Trophoblast cell (in vitro differentiated cells and primary cell): ENCODE measurements at regions not wholly inside any gene's neighbourhood (a gene's known extent, or its start where the extent isn't known, plus 50 kb on each side); places are given as distances from the start of the nearest gene placed in this dataset.

ENCODE experiments used
- DNase-seq, 2 donors: peaks; one replicate each; pipeline ENCODE4 v3.0.0-alpha.2; 2016
- H2AFZ ChIP-seq: 2 replicates; pipeline ENCODE4 v1.6.1; 2013; ENCODE audit warnings: low read length, moderate library complexity, mild to moderate bottlenecking; ENCODE audit not compliant: insufficient read depth, poor library complexity
- H2AK5ac ChIP-seq: 2 replicates; pipeline ENCODE4 v1.6.1; 2013; ENCODE audit warnings: mild to moderate bottlenecking, low read length
- H2BK120ac ChIP-seq: 2 replicates; pipeline ENCODE4 v1.6.1; 2013; ENCODE audit warnings: low read length, mild to moderate bottlenecking, moderate library complexity; ENCODE audit not compliant: insufficient read depth, poor library complexity
- H2BK12ac ChIP-seq: 2 replicates; pipeline ENCODE4 v1.6.1; 2013; ENCODE audit warnings: mild to moderate bottlenecking, low read length, moderate library complexity
- H2BK5ac ChIP-seq: 2 replicates; pipeline ENCODE4 v1.6.1; 2013; ENCODE audit warnings: low read length, low read depth, moderate library complexity, mild to moderate bottlenecking; ENCODE audit not compliant: poor library complexity
- H3K14ac ChIP-seq: 2 replicates; pipeline ENCODE4 v1.6.1; 2013; ENCODE audit warnings: mild to moderate bottlenecking, low read length
- H3K18ac ChIP-seq: 2 replicates; pipeline ENCODE4 v1.6.1; 2013; ENCODE audit warnings: mild to moderate bottlenecking, low read length
- H3K23ac ChIP-seq: 2 replicates; pipeline ENCODE4 v1.6.1; 2013; ENCODE audit warnings: low read length
- H3K27ac ChIP-seq: 2 replicates; pipeline ENCODE4 v1.5.1; 2013; ENCODE audit warnings: low read depth, mild to moderate bottlenecking, inconsistent platforms, low read length, moderate library complexity
- H3K27me3 ChIP-seq: 2 replicates; pipeline ENCODE4 v1.6.1; 2013; ENCODE audit warnings: inconsistent platforms, mild to moderate bottlenecking, low read length, moderate library complexity; ENCODE audit not compliant: insufficient read depth
- H3K36me3 ChIP-seq, 2 experiments: 1 replicate in 1 of 2; 2 replicates in 1 of 2; pipeline ENCODE4 v1.6.1; 2013; ENCODE audit warnings: low read length in 2 of 2, mild to moderate bottlenecking in 2 of 2, moderate library complexity in 1 of 2; ENCODE audit not compliant: insufficient read depth in 2 of 2, control insufficient read depth in 1 of 2
- H3K4ac ChIP-seq: 2 replicates; pipeline ENCODE4 v1.6.1; 2013; ENCODE audit warnings: low read depth, mild to moderate bottlenecking, low read length, moderate library complexity
- H3K4me1 ChIP-seq, 2 experiments: 1 replicate in 1 of 2; 2 replicates in 1 of 2; pipeline ENCODE4 v1.6.1; 2013; ENCODE audit warnings: low read length in 2 of 2, mild to moderate bottlenecking in 2 of 2, moderate library complexity in 1 of 2; ENCODE audit not compliant: insufficient read depth in 2 of 2, control insufficient read depth in 1 of 2
- H3K4me2 ChIP-seq: 2 replicates; pipeline ENCODE4 v1.6.1; 2013; ENCODE audit warnings: inconsistent platforms, mild to moderate bottlenecking, low read length, moderate library complexity
- H3K4me3 ChIP-seq: 2 replicates; pipeline ENCODE4 v1.5.1; 2013; ENCODE audit warnings: mild to moderate bottlenecking, low read depth, low read length, inconsistent platforms
- H3K79me1 ChIP-seq: one replicate; pipeline ENCODE4 v1.6.1; 2013; ENCODE audit warnings: low read length
- H3K79me2 ChIP-seq: 2 replicates; pipeline ENCODE4 v1.6.1; 2013; ENCODE audit warnings: low read length, mild to moderate bottlenecking; ENCODE audit not compliant: control insufficient read depth, insufficient read depth, poor library complexity
- H3K9ac ChIP-seq: 2 replicates; pipeline ENCODE4 v1.6.1; 2013; ENCODE audit warnings: mild to moderate bottlenecking, low read length
- H3K9me3 ChIP-seq: 2 replicates; pipeline ENCODE4 v1.6.1; 2013; ENCODE audit warnings: low read depth, mild to moderate bottlenecking, control low read depth, inconsistent platforms, low read length; ENCODE audit not compliant: insufficient read depth
- H4K12ac ChIP-seq: 2 replicates; pipeline ENCODE4 v1.6.1; 2013; ENCODE audit warnings: low read depth, mild to moderate bottlenecking, low read length, moderate library complexity
- H4K8ac ChIP-seq: 2 replicates; pipeline ENCODE4 v1.6.1; 2013; ENCODE audit warnings: low read depth, mild to moderate bottlenecking, low read length, moderate library complexity
- H4K91ac ChIP-seq: one replicate; pipeline ENCODE4 v1.6.1; 2013; ENCODE audit warnings: low read depth, mild to moderate bottlenecking, low read length, moderate library complexity
- WGBS: extraction: QIAGEN DNeasy Blood & Tissue Kit; methylation state at CpG from one replicate; pipeline ENCODE4 v1.1.7; 2013; ENCODE audit warnings: missing lambda C conversion rate; ENCODE audit not compliant: insufficient read length, insufficient coverage; ENCODE audit errors: extremely low coverage; 5-methylcytosine and 5-hydroxymethylcytosine counted together

DNA sequence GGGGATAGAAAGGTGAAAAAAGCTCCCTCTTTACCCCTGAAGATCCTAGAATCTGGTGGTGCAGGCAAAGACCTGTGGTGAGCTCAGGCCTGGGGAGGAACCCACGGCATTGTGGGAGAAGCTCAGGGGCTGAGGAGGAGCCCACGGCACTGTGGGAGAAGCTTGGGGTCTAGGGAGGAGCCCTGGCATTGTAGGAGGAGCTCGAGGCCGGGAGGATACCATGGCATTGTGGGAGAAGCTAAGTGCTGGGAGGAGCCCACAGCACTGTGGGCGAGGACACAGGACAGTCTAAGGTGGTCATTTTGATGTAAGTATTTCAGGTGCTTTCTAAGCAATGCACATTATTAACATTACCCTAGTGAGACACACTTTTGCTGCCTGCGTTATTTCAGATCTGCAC lies 179.7 kb downstream of the HSD17B3 start:
- no peak overlapping the region for H2BK12ac ChIP-seq
- no peak overlapping the region for H3K9ac ChIP-seq
- H3K79me1 ChIP-seq, result no peaks in the 10 kb centered on the region
- no peak overlapping the region for H4K12ac ChIP-seq
- H3K27me3 ChIP-seq, result no peaks in the 10 kb centered on the region
- no peak overlapping the region for H2AK5ac ChIP-seq
- no peak overlapping the region for H4K91ac ChIP-seq
- H3K4me1 ChIP-seq, result no peaks in the 10 kb centered on the region
- no peak for DNase-seq
- H3K14ac ChIP-seq, result no peak overlapping the region
- H3K4me3 ChIP-seq, result no peak overlapping the region
- no peak overlapping the region for H2BK5ac ChIP-seq
- H3K18ac ChIP-seq, result no peak overlapping the region
- peaks cover 1% of the 10 kb centered on the region for H3K9me3 ChIP-seq
- H2BK120ac ChIP-seq, result no peak overlapping the region
- WGBS, result no CpG with 5 or more reads among the region's 6 CpGs
- no peak overlapping the region for H3K4ac ChIP-seq
- no peaks in the 10 kb centered on the region for H3K79me2 ChIP-seq
- H3K23ac ChIP-seq, result no peak overlapping the region
- no peak overlapping the region for H4K8ac ChIP-seq
- no peaks in the 10 kb centered on the region for H3K36me3 ChIP-seq
- no peak overlapping the region for H3K4me2 ChIP-seq
- no peak overlapping the region for H2AFZ ChIP-seq
- no peak overlapping the region for H3K27ac ChIP-seq

DNA sequence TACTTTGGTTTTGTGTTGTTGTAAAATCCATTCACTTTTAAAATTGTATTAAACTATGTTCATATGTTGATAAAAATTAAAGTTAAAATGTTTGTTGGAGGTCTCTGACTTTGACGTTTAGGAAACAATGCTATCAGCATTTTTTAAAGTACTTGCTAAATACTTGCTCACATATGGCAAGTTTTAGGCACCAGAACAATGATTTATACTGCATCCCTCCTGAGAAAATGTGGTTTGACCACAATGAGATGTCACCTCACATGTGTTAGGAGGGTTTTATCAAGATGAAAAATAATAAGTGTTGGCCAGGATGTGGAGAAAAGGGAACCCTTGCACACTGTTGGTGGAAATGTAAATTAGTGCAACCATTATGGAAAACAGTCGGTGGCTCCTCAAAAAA lies 180.8 kb downstream of the HSD17B3 start:
- no peak overlapping the region for H4K8ac ChIP-seq
- H3K14ac ChIP-seq, result no peak overlapping the region
- no peak overlapping the region for H2BK5ac ChIP-seq
- peaks cover 1% of the 10 kb centered on the region for H3K9me3 ChIP-seq
- H3K23ac ChIP-seq, result no peak overlapping the region
- no peak overlapping the region for H3K18ac ChIP-seq
- no peak for DNase-seq
- no peak overlapping the region for H4K91ac ChIP-seq
- H3K36me3 ChIP-seq, result no peaks in the 10 kb centered on the region
- no peak overlapping the region for H3K4me3 ChIP-seq
- H3K27me3 ChIP-seq, result no peaks in the 10 kb centered on the region
- no peak overlapping the region for H4K12ac ChIP-seq
- no peak overlapping the region for H3K9ac ChIP-seq
- H3K4me1 ChIP-seq, result no peaks in the 10 kb centered on the region
- no peak overlapping the region for H2AFZ ChIP-seq
- no peak overlapping the region for H2AK5ac ChIP-seq
- no peaks in the 10 kb centered on the region for H3K79me2 ChIP-seq
- WGBS, result no CpG with 5 or more reads among the region's 2 CpGs
- H3K4me2 ChIP-seq, result no peak overlapping the region
- no peak overlapping the region for H2BK12ac ChIP-seq
- H2BK120ac ChIP-seq, result no peak overlapping the region
- no peak overlapping the region for H3K27ac ChIP-seq
- no peak overlapping the region for H3K4ac ChIP-seq
- no peaks in the 10 kb centered on the region for H3K79me1 ChIP-seq

DNA sequence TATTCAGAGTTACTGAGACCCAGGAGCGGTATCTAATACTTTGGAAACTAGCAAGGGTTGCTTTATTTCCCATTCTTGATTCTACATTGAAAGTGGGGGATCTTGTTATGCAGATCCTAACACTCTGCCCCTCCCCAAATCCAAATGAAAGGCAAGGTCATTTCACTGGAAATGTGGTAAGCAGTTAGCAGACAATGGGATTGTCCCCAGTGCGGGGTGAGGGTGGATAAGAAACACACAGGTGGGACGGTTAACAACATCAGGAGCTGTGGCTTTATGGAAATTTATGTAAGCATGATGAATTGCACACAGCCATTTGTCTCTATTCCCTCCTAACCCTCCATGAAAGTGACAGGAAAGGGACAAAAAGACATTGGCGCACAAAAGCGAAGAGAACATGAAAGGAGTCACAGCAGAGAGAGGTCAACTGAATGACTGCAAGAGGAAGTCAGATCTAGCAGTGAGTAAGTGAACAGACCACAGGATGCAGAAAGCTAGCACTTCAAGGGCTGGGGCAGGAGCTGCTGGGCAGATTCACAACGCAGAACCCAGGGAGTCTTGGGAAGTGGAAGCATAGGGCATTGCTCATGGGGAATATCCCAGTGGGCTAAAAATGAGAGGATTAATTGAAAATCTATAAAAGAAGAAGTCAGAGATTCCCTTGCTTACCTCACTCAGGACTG lies 184.4 kb downstream of the HSD17B3 start:
- Histone ChIP-seq H4K91ac (no peak overlapping the region), H3K4me1 (no peaks in the 10 kb centered on the region), H4K12ac (no peak overlapping the region), H2BK12ac (no peak overlapping the region), H3K23ac (no peak overlapping the region), H2AFZ (no peak overlapping the region), H3K79me2 (no peaks in the 10 kb centered on the region), H3K27me3 (no peaks in the 10 kb centered on the region), H2AK5ac (no peak overlapping the region), H3K4ac (no peak overlapping the region), H3K36me3 (no peaks in the 10 kb centered on the region), H4K8ac (no peak overlapping the region), H3K18ac (no peak overlapping the region), H3K9me3 (peaks cover 1% of the 10 kb centered on the region), H2BK5ac (no peak overlapping the region), H3K9ac (no peak overlapping the region), H2BK120ac (no peak overlapping the region), H3K27ac (no peak overlapping the region), H3K4me2 (no peak overlapping the region), H3K4me3 (no peak overlapping the region), H3K79me1 (no peaks in the 10 kb centered on the region), H3K14ac (no peak overlapping the region)
- no CpG with 5 or more reads among the region's 6 CpGs for WGBS
- DNase-seq, result peak; percentile 1 to 7

- no peak overlapping the region for H4K91ac ChIP-seq
- no peaks in the 10 kb centered on the region for H3K4me1 ChIP-seq
- no peak overlapping the region for H2BK12ac ChIP-seq
- no peak overlapping the region for H3K18ac ChIP-seq
- H3K79me2 ChIP-seq, result no peaks in the 10 kb centered on the region
- peaks cover 1% of the 10 kb centered on the region for H3K9me3 ChIP-seq
- no CpG with 5 or more reads among the region's 5 CpGs for WGBS
- H3K36me3 ChIP-seq, result no peaks in the 10 kb centered on the region
- H3K79me1 ChIP-seq, result no peaks in the 10 kb centered on the region
- no peak for DNase-seq
- H4K12ac ChIP-seq, result no peak overlapping the region
- no peak overlapping the region for H3K4me3 ChIP-seq
- no peak overlapping the region for H2BK5ac ChIP-seq
- H3K9ac ChIP-seq, result no peak overlapping the region
- H2AFZ ChIP-seq, result no peak overlapping the region
- no peak overlapping the region for H3K14ac ChIP-seq
- no peak overlapping the region for H3K4me2 ChIP-seq
- no peak overlapping the region for H3K4ac ChIP-seq
- H3K27ac ChIP-seq, result no peak overlapping the region
- H3K23ac ChIP-seq, result no peak overlapping the region
- H2AK5ac ChIP-seq, result no peak overlapping the region
- H2BK120ac ChIP-seq, result no peak overlapping the region
- no peak overlapping the region for H4K8ac ChIP-seq
- H3K27me3 ChIP-seq, result no peaks in the 10 kb centered on the region
Observed at GRCh38 chr9:96116275-96117064, 185.5 kb downstream of the HSD17B3 start.
